Osteocyte (in vitro differentiated cells): ENCODE measurements at regions not wholly inside any gene's neighbourhood (a gene's known extent, or its start where the extent isn't known, plus 50 kb on each side); places are given as distances from the start of the nearest gene placed in this dataset.

ENCODE experiments used
- DNase-seq: peaks from one replicate; pipeline ENCODE4 v3.0.0; 2021; ENCODE audit warnings: mixed read lengths; ENCODE audit not compliant: unreplicated experiment; ENCODE audit errors: extremely low spot score
- H3K27ac Mint-ChIP-seq: one replicate; pipeline ENCODE4 v1.8.0; 2021; ENCODE audit warnings: mild to moderate bottlenecking, mixed read lengths; ENCODE audit not compliant: unreplicated experiment
- H3K27me3 Mint-ChIP-seq: one replicate; pipeline ENCODE4 v1.8.0; 2021; ENCODE audit warnings: mixed read lengths; ENCODE audit not compliant: unreplicated experiment
- H3K36me3 Mint-ChIP-seq: one replicate; pipeline ENCODE4 v1.8.0; 2021; ENCODE audit warnings: mixed read lengths; ENCODE audit not compliant: unreplicated experiment
- H3K4me1 Mint-ChIP-seq: one replicate; pipeline ENCODE4 v1.8.0; 2021; ENCODE audit warnings: mixed read lengths; ENCODE audit not compliant: unreplicated experiment
- H3K4me3 Mint-ChIP-seq: one replicate; pipeline ENCODE4 v1.8.0; 2021; ENCODE audit warnings: mild to moderate bottlenecking, moderate library complexity, mixed read lengths; ENCODE audit not compliant: unreplicated experiment
- H3K9me3 Mint-ChIP-seq: one replicate; pipeline ENCODE4 v1.8.0; 2021; ENCODE audit warnings: mixed read lengths; ENCODE audit not compliant: unreplicated experiment
- CTCF ChIP-seq: fragments of 200-600 bp; sonication (generic); IDR thresholded peaks from 2 replicates; pipeline ENCODE4 v1.5.0; 2021; ENCODE audit warnings: antibody characterized with exemption, mild to moderate bottlenecking, moderate library complexity

GRCh38 chr5:174837919-174838902 lies 113.8 kb downstream of the MSX2 start:
- DNase-seq = no peak
- peak; percentile 51 for TF ChIP-seq CTCF
- Mint-ChIP-seq H3K4me1 (peaks cover 33% of the 10 kb centered on the region), H3K27me3 (no peaks in the 10 kb centered on the region), H3K36me3 (no peaks in the 10 kb centered on the region), H3K9me3 (peaks cover 3% of the 10 kb centered on the region), H3K4me3 (no peak overlapping the region), H3K27ac (peak overlapping the region; percentile 43)

GRCh38 chr5:174834081-174834480 lies 109.7 kb downstream of the MSX2 start:
- H3K27me3 Mint-ChIP-seq = no peaks in the 10 kb centered on the region
- no peak overlapping the region for H3K4me3 Mint-ChIP-seq
- no peak for TF ChIP-seq CTCF
- peaks cover 7% of the 10 kb centered on the region for H3K9me3 Mint-ChIP-seq
- no peak overlapping the region for H3K27ac Mint-ChIP-seq
- peaks cover 53% of the 10 kb centered on the region for H3K4me1 Mint-ChIP-seq
- no peak for DNase-seq
- no peaks in the 10 kb centered on the region for H3K36me3 Mint-ChIP-seq

- DNase-seq = no peak
- Mint-ChIP-seq H3K4me3 (no peak overlapping the region), H3K27me3 (no peaks in the 10 kb centered on the region), H3K36me3 (no peaks in the 10 kb centered on the region), H3K9me3 (peaks cover 7% of the 10 kb centered on the region), H3K4me1 (peaks cover 54% of the 10 kb centered on the region), H3K27ac (no peak overlapping the region)
- TF ChIP-seq CTCF = no peak
Observed at GRCh38 chr5:174832811-174833210, 108.4 kb downstream of the MSX2 start.

- Mint-ChIP-seq H3K4me3 (no peak overlapping the region), H3K36me3 (no peaks in the 10 kb centered on the region), H3K4me1 (peaks cover 56% of the 10 kb centered on the region), H3K9me3 (peaks cover 3% of the 10 kb centered on the region), H3K27ac (no peak overlapping the region), H3K27me3 (no peaks in the 10 kb centered on the region)
- no peak for DNase-seq
- no peak for TF ChIP-seq CTCF
Observed at GRCh38 chr5:174832025-174832424, 107.6 kb downstream of the MSX2 start.

GRCh38 chr5:174831031-174831660 lies 106.8 kb downstream of the MSX2 start:
- Mint-ChIP-seq H3K9me3 (peaks cover 3% of the 10 kb centered on the region), H3K27me3 (no peaks in the 10 kb centered on the region), H3K27ac (no peak overlapping the region), H3K4me3 (no peak overlapping the region), H3K36me3 (no peaks in the 10 kb centered on the region), H3K4me1 (peaks cover 62% of the 10 kb centered on the region)
- no peak for TF ChIP-seq CTCF
- DNase-seq = no peak
